ENCODE measurements at regions not wholly inside any gene's neighbourhood (a gene's known extent, or its start where the extent isn't known, plus 50 kb on each side); places are given as distances from the start of the nearest gene placed in this dataset.
A peak's percentile ranks its signal among the peaks of the same experiment; 100 is the strongest.

- Histone ChIP-seq H3K27ac (ENCODE audit: low read length) (peak overlapping the region; percentile 61), H4K20me1 (ENCODE audit: low read length) (no peaks in the 10 kb centered on the region), H3K9me2 (replicated peaks; ENCODE audit: low read length) (no peaks in the 10 kb centered on the region), H3K4me1 (ENCODE audit: insufficient read depth, low read length) (peaks cover 25% of the 10 kb centered on the region), H3K4me2 (ENCODE audit: low read length) (peak overlapping the region; percentile 60), H3K79me2 (ENCODE audit: low read length) (no peaks in the 10 kb centered on the region), H3K27me3 (ENCODE audit: low read length) (no peaks in the 10 kb centered on the region), H3K36me3 (ENCODE audit: low read depth, low read length) (no peaks in the 10 kb centered on the region), H3K4me3 (ENCODE audit: low read length) (no peak overlapping the region), H3K9me3 (ENCODE audit: low read length) (no peaks in the 10 kb centered on the region), H3F3A (ENCODE audit: low read length, unreplicated experiment) (no peaks in the 10 kb centered on the region), H2AFZ (ENCODE audit: low read length) (peak overlapping the region; percentile 27), H3K9ac (ENCODE audit: low read length) (no peak overlapping the region)
- BruUV-seq (replicated peaks): no TSS peak
- DNase-seq (peak; percentile 72), ATAC-seq (peak; percentile 74)
- TF ChIP-seq EZH2phosphoT487 (IDR thresholded peaks at IDR 0.05; ENCODE audit: borderline replicate concordance, low read length): no peak
- ChIA-PET CTCF (interaction anchor here (0.6 kb wide), 1 partner anchor 78 kb away, joined by 7 read pairs; no protein-coding TSS in a partner anchor), POLR2A (ENCODE audit: unreplicated experiment) (interaction anchor here (0.6 kb wide), 1 partner anchor 85 kb away, joined by 16 read pairs; no protein-coding TSS in a partner anchor)
- intact Hi-C loops (cut with micrococcal nuclease): loop anchor here (1.0 to 10.0 kb wide), 5 partner anchors 34 to 338 kb away; no protein-coding TSS in a partner anchor
These were observed 198.5 kb upstream of the FMN2 start for GRCh38 chr1:239893127-239893731.

- no peaks in the 10 kb centered on the region for H3K9me2 ChIP-seq (replicated peaks; ENCODE audit: low read length)
- ATAC-seq (no peak), DNase-seq (no peak)
- no peak overlapping the region for H2AFZ ChIP-seq (ENCODE audit: low read length)
- H4K20me1 ChIP-seq (ENCODE audit: low read length): no peaks in the 10 kb centered on the region
- H3K4me1 ChIP-seq (ENCODE audit: insufficient read depth, low read length): peaks cover 25% of the 10 kb centered on the region
- no peaks in the 10 kb centered on the region for H3K79me2 ChIP-seq (ENCODE audit: low read length)
- no peak overlapping the region for H3K4me2 ChIP-seq (ENCODE audit: low read length)
- H3K36me3 ChIP-seq (ENCODE audit: low read depth, low read length): no peaks in the 10 kb centered on the region
- CTCF ChIA-PET: interaction anchor here (0.6 kb wide), 1 partner anchor 137 kb away, joined by 6 read pairs; no protein-coding TSS in a partner anchor
- no peak overlapping the region for H3K4me3 ChIP-seq (ENCODE audit: low read length)
- BruUV-seq (replicated peaks): no TSS peak
- H3K27me3 ChIP-seq (ENCODE audit: low read length): no peaks in the 10 kb centered on the region
- POLR2A ChIA-PET (ENCODE audit: unreplicated experiment): no interaction called here
- TF ChIP-seq EZH2phosphoT487 (IDR thresholded peaks at IDR 0.05; ENCODE audit: borderline replicate concordance, low read length) (no peak), EZH2 (IDR thresholded peaks at IDR 0.05; ENCODE audit: low read length, unreplicated experiment) (no peak), CTCF (conservative IDR thresholded peaks at IDR 0.05; ENCODE audit: low read depth, low read length) (no peak)
- no peak overlapping the region for H3K27ac ChIP-seq (ENCODE audit: low read length)
- no peaks in the 10 kb centered on the region for H3F3A ChIP-seq (ENCODE audit: low read length, unreplicated experiment)
- no peaks in the 10 kb centered on the region for H3K9me3 ChIP-seq (ENCODE audit: low read length)
- intact Hi-C loops (cut with micrococcal nuclease): loop anchor here (5.0 to 10.0 kb wide), 5 partner anchors 182 to 934 kb away; partner anchors contain the start of gene CHRM3
- H3K9ac ChIP-seq (ENCODE audit: low read length): no peak overlapping the region
These were observed 195.1 kb upstream of the FMN2 start for GRCh38 chr1:239896569-239896968.

- no peaks in the 10 kb centered on the region for H4K20me1 ChIP-seq (ENCODE audit: low read length)
- no peak for ATAC-seq
- no peak overlapping the region for H3K9ac ChIP-seq (ENCODE audit: low read length)
- POLR2A ChIA-PET (ENCODE audit: unreplicated experiment): no interaction called here
- intact Hi-C loops (cut with micrococcal nuclease): loop anchor here (5.0 to 10.0 kb wide), 5 partner anchors 182 to 935 kb away; partner anchors contain the start of gene CHRM3
- no peaks in the 10 kb centered on the region for H3K79me2 ChIP-seq (ENCODE audit: low read length)
- no peaks in the 10 kb centered on the region for H3K9me2 ChIP-seq (replicated peaks; ENCODE audit: low read length)
- H3K4me3 ChIP-seq (ENCODE audit: low read length): no peak overlapping the region
- H3K27ac ChIP-seq (ENCODE audit: low read length): no peak overlapping the region
- BruUV-seq (replicated peaks): no TSS peak
- CTCF ChIA-PET: interaction anchor here (0.6 to 1.7 kb wide), 3 partner anchors 78 to 138 kb away, joined by 4 to 9 read pairs (median 6); no protein-coding TSS in a partner anchor
- DNase-seq: no peak
- peaks cover 25% of the 10 kb centered on the region for H3K4me1 ChIP-seq (ENCODE audit: insufficient read depth, low read length)
- H3F3A ChIP-seq (ENCODE audit: low read length, unreplicated experiment): no peaks in the 10 kb centered on the region
- H3K4me2 ChIP-seq (ENCODE audit: low read length): no peak overlapping the region
- H3K27me3 ChIP-seq (ENCODE audit: low read length): no peaks in the 10 kb centered on the region
- H3K9me3 ChIP-seq (ENCODE audit: low read length): no peaks in the 10 kb centered on the region
- TF ChIP-seq CTCF (conservative IDR thresholded peaks at IDR 0.05; ENCODE audit: low read depth, low read length) (no peak), EZH2 (IDR thresholded peaks at IDR 0.05; ENCODE audit: low read length, unreplicated experiment) (no peak), EZH2phosphoT487 (IDR thresholded peaks at IDR 0.05; ENCODE audit: borderline replicate concordance, low read length) (no peak)
- H3K36me3 ChIP-seq (ENCODE audit: low read depth, low read length): no peaks in the 10 kb centered on the region
- H2AFZ ChIP-seq (ENCODE audit: low read length): no peak overlapping the region
These were observed 194.7 kb upstream of the FMN2 start for GRCh38 chr1:239896980-239897379.

All from PC-3 (cell line).